Ascending aorta (tissue), 2 donors: ENCODE measurements at regions not wholly inside any gene's neighbourhood (a gene's known extent, or its start where the extent isn't known, plus 50 kb on each side); places are given as distances from the start of the nearest gene placed in this dataset.

Source experiments
- DNase-seq, 2 donors: peaks; one replicate each; pipeline ENCODE4 v3.0.0-alpha.2; 2019; ENCODE audit warnings: low spot score in 2 of 2
- H3K27ac ChIP-seq, 2 donors: fragments of 200-600 bp; sonication (generic); one replicate each; pipeline ENCODE4 v1.5.1; 2016 to 2017; ENCODE audit warnings: mild to moderate bottlenecking in 1 of 2
- H3K27me3 ChIP-seq: fragments of 200-600 bp; sonication (generic); one replicate; pipeline ENCODE4 v1.5.1; 2017
- H3K36me3 ChIP-seq, 2 donors: fragments of 200-600 bp; sonication (generic); one replicate each; pipeline ENCODE4 v1.5.1; 2016
- H3K4me1 ChIP-seq, 2 donors: fragments of 200-600 bp; sonication (generic); one replicate each; pipeline ENCODE4 v1.5.1; 2016 to 2017; ENCODE audit warnings: mild to moderate bottlenecking in 1 of 2
- H3K4me3 ChIP-seq, 2 donors: fragments of 200-600 bp; sonication (generic); one replicate each; pipeline ENCODE4 v1.5.1; 2016 to 2017; ENCODE audit warnings: mild to moderate bottlenecking in 1 of 2
- H3K9me3 ChIP-seq, 2 donors: fragments of 200-600 bp; sonication (generic); one replicate each; pipeline ENCODE4 v1.5.1; 2016
- CTCF ChIP-seq, 3 experiments: fragments of 200-600 bp in 2 of 3; fragments of 450-650 bp in 1 of 3; sonication (generic) in 2 of 3; IDR thresholded peaks; one replicate each; pipeline ENCODE4 v1.5.1; 2016 to 2019; ENCODE audit warnings: antibody characterized with exemption in 3 of 3, mild to moderate bottlenecking in 1 of 3, moderate library complexity in 1 of 3
- intact Hi-C: fragments of 100-400 bp; cut with DNase I; formaldehyde crosslinking; loops from one replicate; pipeline ENCODE4 v1.15.1; 2023

- intact Hi-C loops = no loop called here
- no peak overlapping the region for H3K4me3 ChIP-seq
- no peaks in the 10 kb centered on the region for H3K9me3 ChIP-seq
- no peak overlapping the region for H3K27ac ChIP-seq
- no peak for DNase-seq
- H3K4me1 ChIP-seq = peaks cover 3 to 8% of the 10 kb centered on the region in 2 donors
- no peaks in the 10 kb centered on the region for H3K36me3 ChIP-seq
- no peaks in the 10 kb centered on the region for H3K27me3 ChIP-seq
- TF ChIP-seq CTCF (IDR thresholded peaks at IDR 0.05) = no peak
Measured at GRCh38 chr6:11370191-11371018, 137.9 kb upstream of the NEDD9 start.

- Histone ChIP-seq H3K36me3 (no peaks in the 10 kb centered on the region), H3K27ac (no peak overlapping the region), H3K4me3 (no peak overlapping the region), H3K4me1 (peaks cover 4 to 16% of the 10 kb centered on the region in 2 donors), H3K27me3 (no peaks in the 10 kb centered on the region), H3K9me3 (no peaks in the 10 kb centered on the region)
- TF ChIP-seq CTCF (IDR thresholded peaks at IDR 0.05) = no peak
- DNase-seq = no peak
- intact Hi-C loops = loop anchor here (5.0 kb wide), 2 partner anchors 124 to 126 kb away; no protein-coding TSS in a partner anchor
Measured at GRCh38 chr6:11368760-11369159, 136.3 kb upstream of the NEDD9 start.

GRCh38 chr6:11368264-11368663, 135.8 kb upstream of the NEDD9 start:
- no peak for DNase-seq
- TF ChIP-seq CTCF (IDR thresholded peaks at IDR 0.05) = no peak
- intact Hi-C loops = loop anchor here (5.0 kb wide), 2 partner anchors 124 to 126 kb away; no protein-coding TSS in a partner anchor
- Histone ChIP-seq H3K27me3 (no peaks in the 10 kb centered on the region), H3K36me3 (no peaks in the 10 kb centered on the region), H3K27ac (no peak overlapping the region), H3K4me3 (no peak overlapping the region), H3K9me3 (no peaks in the 10 kb centered on the region), H3K4me1 (peaks cover 4 to 16% of the 10 kb centered on the region in 2 donors)

- peak overlapping the region; percentile 35 to 39 for H3K27ac ChIP-seq
- DNase-seq = no peak
- no peak for TF ChIP-seq CTCF (IDR thresholded peaks at IDR 0.05)
- intact Hi-C loops = loop anchor here (2.0 to 5.0 kb wide), 3 partner anchors 67 to 125 kb away; no protein-coding TSS in a partner anchor
- no peak overlapping the region for H3K4me3 ChIP-seq
- H3K4me1 ChIP-seq = peaks cover 4 to 16% of the 10 kb centered on the region in 2 donors
- no peaks in the 10 kb centered on the region for H3K36me3 ChIP-seq
- H3K27me3 ChIP-seq = no peaks in the 10 kb centered on the region
- no peaks in the 10 kb centered on the region for H3K9me3 ChIP-seq
Measured at GRCh38 chr6:11367638-11368199, 135.3 kb upstream of the NEDD9 start.

- DNase-seq = no peak
- no peaks in the 10 kb centered on the region for H3K27me3 ChIP-seq
- H3K36me3 ChIP-seq = no peaks in the 10 kb centered on the region
- TF ChIP-seq CTCF (IDR thresholded peaks at IDR 0.05) = no peak
- no peak overlapping the region for H3K4me3 ChIP-seq
- peak overlapping the region; percentile 35 to 39 for H3K27ac ChIP-seq
- intact Hi-C loops = loop anchor here (2.0 to 5.0 kb wide), 3 partner anchors 68 to 125 kb away; no protein-coding TSS in a partner anchor
- H3K9me3 ChIP-seq = no peaks in the 10 kb centered on the region
- H3K4me1 ChIP-seq = peaks cover 4 to 16% of the 10 kb centered on the region in 2 donors
Measured at GRCh38 chr6:11366934-11367637, 134.6 kb upstream of the NEDD9 start.
